ENCODE measurements at regions not wholly inside any gene's neighbourhood (a gene's known extent, or its start where the extent isn't known, plus 50 kb on each side); places are given as distances from the start of the nearest gene placed in this dataset.

GRCh38 chr16:8247993-8248392 is 342.3 kb downstream of the TMEM114 start:
- H3K9me3 Mint-ChIP-seq: peaks cover 5 to 8% of the 10 kb centered on the region in 2 donors
- 80% methylated on average over 7 of the region's 8 CpGs for WGBS (ENCODE audit: insufficient coverage)
- Histone ChIP-seq H3K27ac (ENCODE audit: low read length) (no peak overlapping the region), H3K9me3 (ENCODE audit: control insufficient read depth, insufficient read depth, low read length) (no peaks in the 10 kb centered on the region), H3K27me3 (ENCODE audit: control insufficient read depth, insufficient read depth, low read length) (no peaks in the 10 kb centered on the region), H3K4me1 (ENCODE audit: control insufficient read depth, insufficient read depth, low read length) (no peaks in the 10 kb centered on the region), H3K36me3 (ENCODE audit: control insufficient read depth, insufficient read depth, low read length) (no peaks in the 10 kb centered on the region), H3K4me3 (ENCODE audit: low read length) (no peak overlapping the region)
- intact Hi-C loops (cut with micrococcal nuclease): no loop called here
- no peak overlapping the region for H3K27ac Mint-ChIP-seq
- H3K4me3 Mint-ChIP-seq: no peak overlapping the region
- no peak for TF ChIP-seq CTCF (IDR thresholded peaks at IDR 0.05)
- H3K36me3 Mint-ChIP-seq: no peaks in the 10 kb centered on the region
- no peaks in the 10 kb centered on the region for H3K27me3 Mint-ChIP-seq (ENCODE audit: low read depth in 2 of 2)
- DNase-seq: no peak
- H3K4me1 Mint-ChIP-seq: no peaks in the 10 kb centered on the region
- ATAC-seq: no peak

GRCh38 chr16:8243981-8244380 is 346.3 kb downstream of the TMEM114 start:
- H3K9me3 Mint-ChIP-seq: peaks cover 3% of the 10 kb centered on the region in 2 donors
- H3K27ac Mint-ChIP-seq: no peak overlapping the region
- 68% methylated on average over 4 of the region's 4 CpGs for WGBS (ENCODE audit: insufficient coverage)
- Histone ChIP-seq H3K36me3 (ENCODE audit: control insufficient read depth, insufficient read depth, low read length) (no peaks in the 10 kb centered on the region), H3K27me3 (ENCODE audit: control insufficient read depth, insufficient read depth, low read length) (no peaks in the 10 kb centered on the region), H3K9me3 (ENCODE audit: control insufficient read depth, insufficient read depth, low read length) (no peaks in the 10 kb centered on the region), H3K4me1 (ENCODE audit: control insufficient read depth, insufficient read depth, low read length) (no peaks in the 10 kb centered on the region), H3K4me3 (ENCODE audit: low read length) (no peak overlapping the region), H3K27ac (ENCODE audit: low read length) (no peak overlapping the region)
- no peaks in the 10 kb centered on the region for H3K4me1 Mint-ChIP-seq
- DNase-seq: no peak
- H3K27me3 Mint-ChIP-seq (ENCODE audit: low read depth in 2 of 2): no peaks in the 10 kb centered on the region
- no peak overlapping the region for H3K4me3 Mint-ChIP-seq
- H3K36me3 Mint-ChIP-seq: no peaks in the 10 kb centered on the region
- TF ChIP-seq CTCF (IDR thresholded peaks at IDR 0.05): no peak
- ATAC-seq: no peak
- intact Hi-C loops (cut with micrococcal nuclease): no loop called here

GRCh38 chr16:8241408-8241807 is 348.9 kb downstream of the TMEM114 start:
- 77% methylated on average over 3 of the region's 3 CpGs for WGBS (ENCODE audit: insufficient coverage)
- no peak for TF ChIP-seq CTCF (IDR thresholded peaks at IDR 0.05)
- intact Hi-C loops (cut with micrococcal nuclease): no loop called here

GRCh38 chr16:8239443-8239842 is 350.9 kb downstream of the TMEM114 start:
- Histone ChIP-seq H3K27ac (ENCODE audit: low read length) (no peak overlapping the region), H3K36me3 (ENCODE audit: control insufficient read depth, insufficient read depth, low read length) (no peaks in the 10 kb centered on the region), H3K4me3 (ENCODE audit: low read length) (no peak overlapping the region), H3K4me1 (ENCODE audit: control insufficient read depth, insufficient read depth, low read length) (no peaks in the 10 kb centered on the region), H3K9me3 (ENCODE audit: control insufficient read depth, insufficient read depth, low read length) (peaks cover 3% of the 10 kb centered on the region), H3K27me3 (ENCODE audit: control insufficient read depth, insufficient read depth, low read length) (no peaks in the 10 kb centered on the region)
- H3K4me3 Mint-ChIP-seq: no peak overlapping the region
- TF ChIP-seq CTCF (IDR thresholded peaks at IDR 0.05): no peak
- ATAC-seq (no peak), DNase-seq (no peak)
- H3K27me3 Mint-ChIP-seq (ENCODE audit: low read depth in 2 of 2): no peaks in the 10 kb centered on the region
- 81% methylated on average over 2 of the region's 2 CpGs for WGBS (ENCODE audit: insufficient coverage)
- H3K4me1 Mint-ChIP-seq: no peaks in the 10 kb centered on the region
- peaks cover 2% of the 10 kb centered on the region in 2 donors for H3K9me3 Mint-ChIP-seq
- no peak overlapping the region for H3K27ac Mint-ChIP-seq
- H3K36me3 Mint-ChIP-seq: no peaks in the 10 kb centered on the region
- intact Hi-C loops (cut with micrococcal nuclease): no loop called here

More at GRCh38 chr16:8241408-8241807, 348.9 kb downstream of the TMEM114 start:
- H3K4me1 ChIP-seq (ENCODE audit: control insufficient read depth, insufficient read depth, low read length): no peaks in the 10 kb centered on the region
- H3K27ac ChIP-seq (ENCODE audit: low read length): no peak overlapping the region
- peaks cover 2 to 5% of the 10 kb centered on the region in 2 donors for H3K9me3 Mint-ChIP-seq
- no peak for ATAC-seq
- no peak for DNase-seq
- H3K4me3 ChIP-seq (ENCODE audit: low read length): no peak overlapping the region
- H3K27me3 ChIP-seq (ENCODE audit: control insufficient read depth, insufficient read depth, low read length): no peaks in the 10 kb centered on the region
- no peaks in the 10 kb centered on the region for H3K4me1 Mint-ChIP-seq
- H3K36me3 ChIP-seq (ENCODE audit: control insufficient read depth, insufficient read depth, low read length): no peaks in the 10 kb centered on the region
- no peaks in the 10 kb centered on the region for H3K9me3 ChIP-seq (ENCODE audit: control insufficient read depth, insufficient read depth, low read length)
- no peak overlapping the region for H3K27ac Mint-ChIP-seq
- H3K27me3 Mint-ChIP-seq (ENCODE audit: low read depth in 2 of 2): no peaks in the 10 kb centered on the region
- H3K36me3 Mint-ChIP-seq: no peaks in the 10 kb centered on the region
- H3K4me3 Mint-ChIP-seq: no peak overlapping the region

All from natural killer cell (primary cell).